ENCODE measurements at regions not wholly inside any gene's neighbourhood (a gene's known extent, or its start where the extent isn't known, plus 50 kb on each side); places are given as distances from the start of the nearest gene placed in this dataset.

GRCh38 chr10:120683454-120683853 lies 167.7 kb upstream of the WDR11 start:
- TF ChIP-seq, protein P1, sequence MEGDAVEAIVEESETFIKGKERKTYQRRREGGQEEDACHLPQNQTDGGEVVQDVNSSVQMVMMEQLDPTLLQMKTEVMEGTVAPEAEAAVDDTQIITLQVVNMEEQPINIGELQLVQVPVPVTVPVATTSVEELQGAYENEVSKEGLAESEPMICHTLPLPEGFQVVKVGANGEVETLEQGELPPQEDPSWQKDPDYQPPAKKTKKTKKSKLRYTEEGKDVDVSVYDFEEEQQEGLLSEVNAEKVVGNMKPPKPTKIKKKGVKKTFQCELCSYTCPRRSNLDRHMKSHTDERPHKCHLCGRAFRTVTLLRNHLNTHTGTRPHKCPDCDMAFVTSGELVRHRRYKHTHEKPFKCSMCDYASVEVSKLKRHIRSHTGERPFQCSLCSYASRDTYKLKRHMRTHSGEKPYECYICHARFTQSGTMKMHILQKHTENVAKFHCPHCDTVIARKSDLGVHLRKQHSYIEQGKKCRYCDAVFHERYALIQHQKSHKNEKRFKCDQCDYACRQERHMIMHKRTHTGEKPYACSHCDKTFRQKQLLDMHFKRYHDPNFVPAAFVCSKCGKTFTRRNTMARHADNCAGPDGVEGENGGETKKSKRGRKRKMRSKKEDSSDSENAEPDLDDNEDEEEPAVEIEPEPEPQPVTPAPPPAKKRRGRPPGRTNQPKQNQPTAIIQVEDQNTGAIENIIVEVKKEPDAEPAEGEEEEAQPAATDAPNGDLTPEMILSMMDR (conservative IDR thresholded peaks at IDR 0.05 in 1 of 2, IDR thresholded peaks at IDR 0.05 in 1 of 2; ENCODE audit: low read depth in 1 of 2, low read length in 2 of 2), result no peak
- no peak for TF ChIP-seq EZH2 (IDR thresholded peaks at IDR 0.05; ENCODE audit: low read length, missing control alignments)

All from fibroblast of lung (primary cell).